ENCODE measurements at regions not wholly inside any gene's neighbourhood (a gene's known extent, or its start where the extent isn't known, plus 50 kb on each side); places are given as distances from the start of the nearest gene placed in this dataset.

- TF ChIP-seq, protein P1, sequence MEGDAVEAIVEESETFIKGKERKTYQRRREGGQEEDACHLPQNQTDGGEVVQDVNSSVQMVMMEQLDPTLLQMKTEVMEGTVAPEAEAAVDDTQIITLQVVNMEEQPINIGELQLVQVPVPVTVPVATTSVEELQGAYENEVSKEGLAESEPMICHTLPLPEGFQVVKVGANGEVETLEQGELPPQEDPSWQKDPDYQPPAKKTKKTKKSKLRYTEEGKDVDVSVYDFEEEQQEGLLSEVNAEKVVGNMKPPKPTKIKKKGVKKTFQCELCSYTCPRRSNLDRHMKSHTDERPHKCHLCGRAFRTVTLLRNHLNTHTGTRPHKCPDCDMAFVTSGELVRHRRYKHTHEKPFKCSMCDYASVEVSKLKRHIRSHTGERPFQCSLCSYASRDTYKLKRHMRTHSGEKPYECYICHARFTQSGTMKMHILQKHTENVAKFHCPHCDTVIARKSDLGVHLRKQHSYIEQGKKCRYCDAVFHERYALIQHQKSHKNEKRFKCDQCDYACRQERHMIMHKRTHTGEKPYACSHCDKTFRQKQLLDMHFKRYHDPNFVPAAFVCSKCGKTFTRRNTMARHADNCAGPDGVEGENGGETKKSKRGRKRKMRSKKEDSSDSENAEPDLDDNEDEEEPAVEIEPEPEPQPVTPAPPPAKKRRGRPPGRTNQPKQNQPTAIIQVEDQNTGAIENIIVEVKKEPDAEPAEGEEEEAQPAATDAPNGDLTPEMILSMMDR (conservative IDR thresholded peaks at IDR 0.05) = no peak
- Mint-ChIP-seq H3K36me3 (ENCODE audit: low read depth) (no peaks in the 10 kb centered on the region), H3K4me1 (peaks cover 10% of the 10 kb centered on the region), H3K27ac (ENCODE audit: unreplicated experiment) (no peak overlapping the region), H3K27me3 (ENCODE audit: low read depth) (no peaks in the 10 kb centered on the region), H3K9me3 (no peaks in the 10 kb centered on the region), H3K4me3 (no peak overlapping the region)
- DNase-seq (ENCODE audit: low read depth, low spot score) = no peak
Observed at GRCh38 chr10:108631332-108631731, 1292.0 kb downstream of the XPNPEP1 start.

GRCh38 chr10:108629834-108630233 is 1293.5 kb downstream of the XPNPEP1 start:
- TF ChIP-seq, protein P1 (conservative IDR thresholded peaks at IDR 0.05) = no peak
- no peaks in the 10 kb centered on the region for H3K27me3 Mint-ChIP-seq (ENCODE audit: low read depth)
- H3K36me3 Mint-ChIP-seq (ENCODE audit: low read depth) = no peaks in the 10 kb centered on the region
- H3K27ac Mint-ChIP-seq (ENCODE audit: unreplicated experiment) = no peak overlapping the region
- H3K9me3 Mint-ChIP-seq = no peaks in the 10 kb centered on the region
- peaks cover 10% of the 10 kb centered on the region for H3K4me1 Mint-ChIP-seq
- H3K4me3 Mint-ChIP-seq = no peak overlapping the region
- no peak for DNase-seq (ENCODE audit: low read depth, low spot score)

GRCh38 chr10:108624052-108624451 is 1299.3 kb downstream of the XPNPEP1 start:
- Mint-ChIP-seq H3K27ac (ENCODE audit: unreplicated experiment) (no peak overlapping the region), H3K4me1 (no peaks in the 10 kb centered on the region), H3K4me3 (no peak overlapping the region), H3K27me3 (ENCODE audit: low read depth) (no peaks in the 10 kb centered on the region), H3K9me3 (no peaks in the 10 kb centered on the region), H3K36me3 (ENCODE audit: low read depth) (no peaks in the 10 kb centered on the region)
- DNase-seq (ENCODE audit: low read depth, low spot score) = no peak
- TF ChIP-seq, protein P1 (conservative IDR thresholded peaks at IDR 0.05) = no peak

DNA sequence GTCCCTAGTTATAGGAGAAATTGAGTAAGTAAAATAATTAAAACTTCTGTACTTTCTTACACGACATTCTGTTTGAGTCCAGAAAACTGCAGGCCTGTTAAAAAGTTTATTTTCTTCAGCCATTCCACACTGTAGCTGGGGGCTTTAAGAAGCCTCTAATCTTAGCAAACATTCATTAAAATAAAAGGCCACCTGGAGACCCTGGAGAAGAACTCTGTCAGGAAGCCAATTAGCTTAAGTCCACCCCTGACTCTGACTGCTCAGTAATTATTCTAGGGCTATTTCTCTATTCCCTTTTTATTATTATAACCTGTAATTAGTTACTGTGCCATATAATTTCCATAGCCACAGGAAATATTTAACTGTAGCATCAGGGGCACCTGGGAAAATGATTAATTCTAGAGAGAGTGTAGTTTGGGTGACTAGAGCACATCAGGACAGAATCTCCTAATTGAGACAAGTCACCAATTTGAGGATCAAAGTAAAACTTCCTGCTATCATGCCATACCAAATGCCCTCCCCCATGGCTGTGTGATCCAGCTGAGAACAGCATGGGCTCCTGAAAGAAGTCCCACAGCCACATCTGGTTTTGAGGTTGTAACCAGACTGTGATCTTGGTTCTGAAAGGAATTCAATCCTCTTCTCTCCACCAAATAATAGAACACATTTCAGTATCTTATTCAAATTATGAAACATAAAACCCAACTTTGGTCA is 1302.3 kb downstream of the XPNPEP1 start:
- H3K9me3 Mint-ChIP-seq = no peaks in the 10 kb centered on the region
- H3K36me3 Mint-ChIP-seq (ENCODE audit: low read depth) = no peaks in the 10 kb centered on the region
- no peak for DNase-seq (ENCODE audit: low read depth, low spot score)
- no peak overlapping the region for H3K27ac Mint-ChIP-seq (ENCODE audit: unreplicated experiment)
- H3K4me3 Mint-ChIP-seq = no peak overlapping the region
- no peaks in the 10 kb centered on the region for H3K27me3 Mint-ChIP-seq (ENCODE audit: low read depth)
- H3K4me1 Mint-ChIP-seq = no peaks in the 10 kb centered on the region
- TF ChIP-seq, protein P1 (conservative IDR thresholded peaks at IDR 0.05) = no peak

DNA sequence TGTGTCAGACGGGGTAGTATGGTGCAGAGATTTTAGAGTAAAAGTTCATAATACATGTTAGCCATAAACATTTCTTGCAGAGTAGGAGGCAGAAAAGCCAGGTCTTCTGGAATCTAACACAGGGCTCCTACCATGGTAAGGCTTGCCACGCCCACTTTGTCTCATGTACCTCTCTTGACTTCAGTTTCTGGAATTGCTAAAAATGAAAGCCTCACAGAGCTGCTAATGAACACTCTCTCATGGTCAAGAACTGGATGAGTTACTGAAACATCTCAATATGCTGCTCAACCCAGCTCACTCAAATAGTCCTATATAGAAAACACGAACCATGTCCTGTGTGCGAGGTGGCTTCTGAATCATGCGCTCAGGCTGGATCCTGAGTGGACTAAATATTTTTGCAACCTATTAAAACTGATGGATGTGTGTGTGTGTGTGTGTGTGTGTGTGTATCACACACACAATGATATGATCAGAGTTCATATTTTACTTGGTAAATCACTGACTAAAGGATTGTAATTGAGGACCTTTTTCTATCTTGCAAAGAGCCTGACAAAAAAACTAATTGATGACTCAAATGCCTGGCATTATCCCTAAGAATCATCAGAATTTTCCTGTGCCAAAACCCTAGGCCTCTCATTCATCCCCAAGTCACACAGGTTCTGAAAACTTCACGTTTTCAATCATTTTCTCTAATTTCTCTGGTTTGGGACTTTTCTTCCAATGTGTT is 1306.6 kb downstream of the XPNPEP1 start:
- Mint-ChIP-seq H3K27ac (ENCODE audit: unreplicated experiment) (no peak overlapping the region), H3K27me3 (ENCODE audit: low read depth) (no peaks in the 10 kb centered on the region), H3K9me3 (no peaks in the 10 kb centered on the region), H3K4me1 (no peaks in the 10 kb centered on the region), H3K4me3 (no peak overlapping the region), H3K36me3 (ENCODE audit: low read depth) (no peaks in the 10 kb centered on the region)
- TF ChIP-seq, protein P1 (conservative IDR thresholded peaks at IDR 0.05) = no peak
- no peak for DNase-seq (ENCODE audit: low read depth, low spot score)

Data from neural crest cell (in vitro differentiated cells).